T follicular helper cell (primary cell): ENCODE measurements at regions not wholly inside any gene's neighbourhood (a gene's known extent, or its start where the extent isn't known, plus 50 kb on each side); places are given as distances from the start of the nearest gene placed in this dataset.

Experiments used
- DNase-seq: peaks from one replicate; pipeline ENCODE4 v3.0.0-alpha.2; 2020; ENCODE audit warnings: low read depth

DNA sequence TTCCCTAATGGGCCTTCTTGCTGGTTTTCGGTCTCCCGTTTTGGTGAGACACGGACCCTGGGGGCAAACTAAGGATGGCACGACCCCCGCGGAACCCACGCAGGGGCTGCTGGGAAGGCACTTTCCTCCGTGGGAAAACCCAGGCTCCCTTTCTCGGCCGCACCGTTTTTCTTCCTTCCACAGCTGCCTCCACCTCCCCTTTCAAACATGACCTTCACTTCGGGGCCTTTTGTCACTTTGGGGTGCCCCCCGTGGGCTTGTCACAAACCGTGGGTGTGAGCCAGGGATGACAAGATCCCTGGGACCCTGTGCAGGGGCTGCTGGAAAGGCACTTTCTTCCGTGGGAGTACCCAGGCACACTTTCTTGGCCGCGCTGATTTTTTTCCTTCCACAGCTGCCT, 268.7 kb downstream of the ALG10 start:
- DNase-seq = no peak

DNA sequence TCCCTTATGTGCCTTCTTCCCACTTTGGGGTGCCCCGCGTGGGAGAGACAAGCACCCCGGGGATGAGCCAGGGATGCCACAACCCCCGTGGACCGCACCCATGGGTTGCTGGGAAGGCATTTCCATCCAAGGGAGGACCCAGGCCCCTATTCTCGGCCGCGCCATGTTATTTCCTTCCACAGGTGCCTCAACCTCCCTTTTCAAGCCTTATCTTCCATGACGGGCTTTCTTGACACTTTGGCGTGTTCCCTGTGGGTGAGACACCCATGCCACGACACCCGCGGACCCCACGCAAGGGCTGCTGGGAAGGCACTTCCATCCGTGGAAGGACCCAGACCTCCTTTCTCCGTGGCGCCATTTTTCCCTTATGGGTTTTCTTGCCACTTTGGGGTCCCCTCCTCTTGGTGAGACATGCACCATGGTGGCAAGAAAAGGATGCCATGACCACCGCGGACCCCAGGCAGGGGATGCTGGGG, 269.2 kb downstream of the ALG10 start:
- no peak for DNase-seq

DNA sequence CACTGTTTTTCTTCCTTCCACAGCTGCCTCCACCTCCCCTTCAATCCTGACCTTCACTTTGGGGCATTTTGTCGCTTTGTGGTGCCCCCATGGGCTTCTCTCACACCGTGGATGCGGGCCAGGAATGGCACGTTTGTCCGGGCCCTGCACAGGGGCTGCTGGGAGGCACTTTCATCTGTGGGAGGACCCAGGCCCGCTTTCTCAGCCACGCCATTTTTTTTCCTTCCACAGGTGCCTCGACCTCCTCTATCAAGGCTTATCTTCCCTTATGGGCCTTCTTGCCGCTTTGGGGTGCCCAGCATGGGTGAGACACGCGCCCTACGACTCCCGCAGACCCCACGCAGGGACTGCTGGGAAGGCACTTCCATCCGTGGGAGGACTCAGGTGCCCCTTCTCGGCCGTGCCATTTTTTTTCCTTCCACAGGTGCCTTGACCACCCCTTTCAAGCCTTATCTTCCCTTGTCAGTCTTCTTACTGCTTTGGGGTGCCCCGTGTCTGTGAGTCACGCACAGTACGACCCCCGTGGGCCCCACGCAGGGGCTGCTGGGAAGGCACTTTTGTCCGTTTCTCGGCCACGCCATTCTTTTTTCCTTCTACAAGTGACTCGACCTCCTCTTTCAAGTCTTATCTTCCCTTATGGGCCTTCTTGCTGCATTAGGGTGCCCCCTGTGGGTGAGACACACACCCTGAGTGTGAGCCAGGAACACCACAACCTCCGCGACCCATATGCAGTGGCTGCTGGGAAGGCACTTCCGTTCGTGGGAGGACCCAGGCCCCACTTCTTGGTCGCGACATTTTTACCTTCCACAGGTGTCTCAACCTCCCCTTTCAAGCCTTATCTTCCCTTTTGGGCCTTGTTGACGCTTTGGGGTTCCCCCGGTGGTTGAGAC, 270.7 kb downstream of the ALG10 start:
- no peak for DNase-seq

DNA sequence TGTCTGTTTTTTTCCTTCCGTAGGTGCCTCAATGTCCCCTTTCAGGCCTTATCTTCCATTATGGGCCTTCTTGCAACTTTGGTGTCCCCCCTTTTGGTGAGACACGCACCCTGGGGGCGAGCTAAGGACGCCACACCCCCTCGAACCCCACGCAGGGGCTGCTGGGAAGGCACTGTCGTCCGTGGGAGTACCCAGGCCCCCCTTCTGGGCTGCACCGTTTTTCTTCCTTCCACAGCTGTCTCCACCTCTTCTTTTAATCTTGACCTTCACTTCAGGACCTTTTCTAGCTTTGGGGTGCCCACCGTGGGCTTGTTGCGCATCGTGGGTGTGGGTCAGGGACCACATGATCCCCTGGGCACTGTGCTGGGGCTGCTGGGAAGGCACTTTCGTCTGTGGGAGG, 271.8 kb downstream of the ALG10 start:
- no peak for DNase-seq

DNA sequence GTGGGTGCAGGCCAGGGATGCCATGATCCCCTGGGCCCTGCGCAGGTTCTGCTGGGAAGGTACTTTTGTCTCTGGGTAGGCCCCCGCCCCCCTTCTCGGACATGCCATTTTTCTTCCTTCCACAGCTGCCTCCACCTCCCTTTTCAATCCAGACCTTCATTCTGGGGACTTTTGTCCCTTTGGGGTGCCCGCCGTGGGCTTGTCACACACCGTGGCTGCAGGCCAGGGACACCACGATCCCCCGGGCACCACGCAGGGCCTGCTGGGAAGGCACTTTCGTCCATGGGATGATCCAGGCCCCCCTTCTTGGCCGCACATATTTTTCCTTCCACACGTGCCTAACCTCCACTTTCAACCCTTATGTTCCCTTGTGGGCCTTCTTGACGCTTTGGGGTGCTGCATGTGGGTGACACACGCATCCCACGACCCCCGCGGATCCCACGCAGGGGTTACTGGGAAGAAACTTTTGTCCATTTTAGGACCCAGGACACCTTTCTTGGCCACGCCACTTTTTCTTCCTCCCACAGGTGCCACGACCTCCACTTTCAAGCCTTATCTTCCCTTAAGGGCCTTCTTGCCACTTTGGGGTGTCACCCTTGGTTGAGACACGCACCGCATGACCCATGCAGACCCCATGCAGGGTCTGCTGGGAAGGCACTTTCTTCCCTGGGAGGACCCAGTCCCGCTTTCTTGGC, 272.5 kb downstream of the ALG10 start:
- no peak for DNase-seq

DNA sequence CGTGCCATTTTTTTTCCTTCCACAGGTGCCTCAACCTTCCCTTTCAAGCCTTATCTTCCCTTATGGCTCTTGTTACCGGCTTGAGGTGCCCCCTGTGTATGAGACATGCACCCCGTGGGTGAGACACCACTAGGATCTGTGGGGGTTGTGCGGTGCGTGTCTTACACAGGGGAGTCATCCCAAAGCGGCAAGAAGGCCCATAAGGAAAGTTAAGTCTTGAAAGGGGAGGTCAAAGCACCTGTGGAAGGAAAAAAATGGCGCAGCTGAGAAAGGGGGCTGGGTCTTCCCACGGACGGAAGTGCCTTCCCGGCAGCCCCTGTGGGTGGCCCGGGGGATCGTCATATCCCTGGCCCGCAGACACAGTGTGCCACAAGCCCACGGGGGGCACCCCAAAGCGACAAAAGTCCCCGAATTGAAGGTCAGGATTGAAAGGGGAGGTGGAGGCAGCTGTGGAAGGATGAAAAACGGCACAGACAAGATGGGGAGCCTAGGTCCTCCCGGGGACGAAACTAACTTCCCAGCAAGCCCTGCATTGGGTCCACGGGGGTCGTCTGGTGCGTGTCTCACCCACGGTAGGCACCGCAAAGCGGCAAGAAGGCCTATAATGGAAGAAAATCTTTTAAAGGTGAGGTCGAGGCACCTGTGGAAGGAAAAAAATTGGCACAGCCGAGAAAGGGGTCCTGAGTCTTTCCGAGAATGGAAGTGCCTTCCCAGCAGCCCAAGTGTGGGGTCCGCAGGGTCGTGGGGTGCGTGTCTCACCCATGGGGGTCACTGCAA, 273.3 kb downstream of the ALG10 start:
- DNase-seq = no peak

DNA sequence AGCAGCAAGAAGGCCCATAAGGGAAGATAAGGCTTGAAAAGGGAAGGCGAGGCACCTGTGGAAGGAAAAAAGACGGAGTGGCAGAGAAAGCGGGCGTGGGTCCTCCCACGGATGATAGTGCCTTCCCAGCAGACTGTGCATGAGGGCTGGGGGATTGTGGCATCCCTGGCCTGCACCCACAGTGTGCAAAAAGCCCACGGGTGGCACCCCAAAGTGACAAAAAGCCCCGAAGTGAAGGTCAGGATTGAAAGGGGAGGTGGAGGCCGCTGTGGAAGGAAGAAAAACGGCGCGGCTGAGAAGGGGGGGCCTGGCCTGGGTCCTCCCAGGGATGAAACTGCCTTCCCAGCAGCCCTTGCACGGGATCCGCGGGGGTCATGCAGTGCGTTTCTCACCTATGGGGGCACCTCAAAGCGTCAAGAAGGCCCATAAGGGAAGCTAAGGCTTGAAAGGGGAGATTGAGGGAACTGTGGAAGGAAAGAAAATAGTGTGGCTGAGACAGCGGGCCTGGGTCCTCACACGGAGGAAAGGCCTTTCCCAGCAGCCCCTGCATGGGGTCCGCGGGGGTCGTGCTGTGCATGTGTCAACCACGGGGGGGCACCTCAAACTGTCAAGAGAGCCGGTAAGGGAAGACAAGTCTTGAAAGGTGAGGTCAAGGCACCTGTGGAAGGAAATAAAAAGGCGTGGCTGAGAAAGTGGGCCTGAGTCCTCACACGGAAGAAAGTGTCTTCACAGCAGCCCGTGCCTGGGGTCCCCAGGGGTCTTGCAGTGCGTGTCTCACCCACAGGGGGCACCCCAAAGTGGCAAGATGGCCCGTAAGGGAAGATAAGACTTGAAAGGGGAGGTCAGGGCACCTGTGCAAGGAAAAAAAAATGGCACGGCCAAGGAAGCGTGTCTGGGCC, 274.1 kb downstream of the ALG10 start:
- no peak for DNase-seq

DNA sequence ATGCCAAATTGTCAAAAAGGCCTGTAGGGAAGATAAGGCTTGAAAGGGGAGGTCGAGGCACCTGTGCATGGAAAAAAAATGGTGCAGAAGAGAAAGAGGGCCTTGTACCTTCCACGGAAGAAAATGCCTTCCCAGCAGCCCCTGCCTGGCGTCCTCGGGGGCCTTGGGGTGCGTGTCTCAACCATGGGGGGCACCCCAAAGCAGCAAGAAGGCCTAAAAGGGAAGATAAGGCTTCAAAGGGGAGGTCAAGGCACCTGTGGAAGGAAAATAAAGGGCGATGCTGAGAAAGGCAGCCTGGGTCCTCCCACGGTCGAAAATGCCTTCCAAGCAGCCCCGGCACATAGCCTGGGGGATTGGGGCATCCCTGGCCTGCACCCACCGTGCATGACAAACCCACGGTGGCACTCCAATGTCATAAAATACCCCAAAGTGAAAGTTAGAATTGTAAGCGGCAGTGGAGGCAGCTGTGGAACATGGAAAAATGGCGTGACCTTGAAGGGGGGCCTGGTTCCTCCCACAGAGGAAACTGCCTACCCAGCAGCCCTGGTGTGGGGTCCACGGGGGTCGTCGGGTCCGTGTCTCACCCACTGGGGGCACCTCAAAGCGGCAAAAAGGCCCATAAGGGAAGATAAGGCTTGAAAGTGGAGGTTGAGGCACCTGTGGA, 275.0 kb downstream of the ALG10 start:
- no peak for DNase-seq

DNA sequence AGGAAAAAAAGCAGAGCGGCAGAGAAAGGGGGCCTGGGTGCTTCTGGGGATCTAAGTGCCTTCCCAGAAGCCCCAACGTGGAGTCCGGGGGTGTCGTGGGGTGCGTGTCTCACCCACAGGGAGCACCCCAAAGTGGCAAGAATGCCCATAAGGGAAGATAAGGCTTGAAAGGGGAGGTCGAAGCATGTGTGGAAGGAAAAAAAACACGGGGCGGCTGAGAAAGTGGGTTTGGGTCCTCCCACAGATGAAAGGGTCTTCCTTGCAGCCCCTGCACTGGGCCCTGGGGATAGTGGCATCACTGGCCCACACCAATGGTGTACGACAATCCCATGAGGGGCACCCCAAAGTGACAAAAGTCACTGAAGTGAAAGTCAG, 275.5 kb downstream of the ALG10 start:
- DNase-seq = no peak

DNA sequence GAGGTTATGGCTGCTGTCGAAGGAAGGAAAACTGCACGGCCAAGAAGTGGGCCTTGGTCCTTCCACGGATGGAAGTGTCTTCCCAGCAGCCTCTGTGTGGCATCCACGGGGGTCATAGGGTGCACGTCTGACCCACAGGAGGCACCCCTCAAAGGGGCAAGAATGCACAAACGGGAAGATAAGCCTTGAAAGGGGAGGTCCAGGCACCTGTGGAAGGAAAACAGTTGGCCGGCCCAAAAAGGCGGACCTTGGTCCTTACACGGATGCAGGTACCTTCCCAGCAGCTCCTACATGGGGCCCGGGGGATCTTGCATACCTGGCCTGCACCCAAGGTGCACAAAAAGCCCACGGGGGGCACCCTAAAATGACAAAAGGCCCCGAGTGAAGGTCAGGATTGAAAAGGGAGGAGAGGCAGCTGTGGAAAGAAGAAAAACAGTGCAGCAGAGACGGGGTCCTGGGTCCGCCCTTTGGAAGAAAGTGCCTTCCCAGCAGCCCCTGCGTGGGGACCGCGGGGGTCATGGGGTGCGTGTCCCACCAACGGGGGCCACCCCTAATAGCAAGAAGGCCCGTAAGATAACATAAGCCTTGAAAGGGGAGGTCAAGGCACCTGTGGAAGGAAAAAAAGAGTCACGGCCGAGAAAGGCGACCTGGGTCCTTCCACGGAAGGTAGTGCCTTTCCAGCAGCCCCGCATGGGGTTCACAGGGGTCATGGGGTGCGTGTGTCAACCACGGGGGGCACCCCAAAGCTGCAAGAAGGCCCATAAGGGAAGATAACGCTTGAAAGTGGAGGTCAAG, 276.1 kb downstream of the ALG10 start:
- no peak for DNase-seq

DNA sequence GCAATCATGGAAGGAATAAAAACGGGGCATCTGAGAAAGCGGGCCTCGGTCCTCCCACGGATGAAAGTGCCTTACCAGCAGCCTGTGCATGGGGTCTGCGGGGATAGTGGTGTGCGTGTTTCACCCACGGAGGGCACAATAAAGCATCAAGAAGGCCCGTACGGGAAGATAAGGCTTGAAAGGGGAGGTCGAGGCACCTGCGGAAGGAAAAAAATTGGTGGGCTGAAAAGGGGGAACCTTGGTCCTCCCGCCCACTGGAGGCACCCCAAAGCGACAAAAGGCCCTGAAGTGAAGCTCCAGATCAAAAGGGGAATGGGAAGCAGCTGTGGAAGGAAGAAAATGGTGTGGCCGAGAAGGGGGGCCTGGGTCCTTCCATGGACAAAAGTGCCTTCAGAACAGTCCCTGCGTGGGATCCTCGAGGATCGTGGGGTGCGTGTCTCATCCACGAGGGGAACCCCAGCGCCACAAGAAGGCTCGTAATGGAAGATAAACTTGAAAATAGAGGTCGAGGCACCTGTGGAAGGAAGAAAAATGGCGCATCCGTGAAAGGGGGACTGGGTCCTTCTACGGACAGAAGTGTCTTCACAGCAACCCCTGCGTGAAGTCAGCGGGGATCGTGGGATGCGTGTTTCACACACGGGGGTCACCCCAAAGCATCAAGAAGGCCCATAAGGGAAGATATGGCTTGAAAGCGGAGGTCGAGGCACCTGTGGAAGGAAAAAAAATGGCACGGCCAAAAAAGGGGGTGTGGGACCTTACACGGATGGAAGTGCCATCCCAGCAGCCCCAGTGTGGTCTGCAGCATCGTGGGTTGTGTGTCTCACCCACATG, 276.9 kb downstream of the ALG10 start:
- DNase-seq = no peak

DNA sequence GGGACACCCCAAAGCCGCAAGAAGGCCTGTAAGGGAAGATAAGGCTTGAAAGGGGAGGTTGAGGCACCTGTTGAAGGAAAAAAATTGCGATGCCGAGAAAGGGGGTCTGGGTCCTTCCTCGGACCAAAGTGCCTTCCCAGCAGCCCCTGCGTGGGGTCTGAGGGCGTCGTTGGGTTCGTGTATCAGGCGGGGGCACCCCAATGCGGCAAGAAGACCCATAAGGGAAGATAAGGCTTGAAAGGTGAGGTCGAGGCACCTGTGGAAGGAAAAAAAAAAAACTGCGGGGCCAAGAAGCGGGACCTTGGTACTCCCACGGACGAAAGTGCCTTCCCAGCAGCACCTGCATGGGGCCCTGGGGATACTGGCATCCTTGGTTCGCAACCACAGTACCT, 277.5 kb downstream of the ALG10 start:
- DNase-seq = no peak

DNA sequence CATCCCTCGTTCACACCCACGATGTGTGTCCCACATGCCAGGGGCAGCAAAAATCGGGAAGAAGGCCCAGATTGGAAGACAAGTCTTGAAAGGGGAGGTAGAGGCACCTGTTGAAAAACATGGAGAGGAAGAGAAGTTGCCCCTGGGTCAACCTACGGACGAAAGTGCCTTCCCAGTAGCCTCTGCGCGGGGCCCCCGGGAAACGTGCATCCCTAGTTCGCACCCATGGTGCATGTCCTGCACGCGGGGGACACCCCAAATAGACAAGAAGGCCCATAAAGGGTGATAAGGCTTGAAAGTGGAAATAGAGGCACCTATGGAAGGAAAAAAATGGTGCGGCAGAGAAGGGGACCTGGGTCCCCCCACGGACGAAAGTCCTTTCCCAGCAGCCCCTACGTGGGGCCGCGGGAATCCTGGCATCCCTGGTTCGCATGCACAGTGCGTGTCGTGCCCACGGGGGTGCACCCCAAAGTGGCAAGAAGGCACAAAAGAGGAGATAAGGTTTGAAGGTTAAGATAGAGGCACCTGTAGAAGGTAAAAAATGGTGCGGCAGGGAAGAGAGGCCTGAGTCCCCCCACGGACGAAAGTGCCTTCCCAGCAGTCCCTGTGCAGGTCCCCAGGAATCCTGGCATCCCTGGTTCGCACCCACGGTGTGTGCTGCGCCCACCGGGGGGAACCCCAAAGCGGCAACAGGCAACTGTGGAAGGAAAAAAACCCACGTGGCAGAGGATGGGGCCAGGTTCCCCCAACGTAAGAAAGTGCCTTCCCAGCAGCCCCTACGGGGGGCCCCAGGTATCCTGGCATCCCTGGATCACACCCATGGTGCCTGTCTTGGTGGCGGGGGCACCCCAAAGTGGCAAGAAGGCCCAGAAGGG, 278.3 kb downstream of the ALG10 start:
- DNase-seq = no peak

DNA sequence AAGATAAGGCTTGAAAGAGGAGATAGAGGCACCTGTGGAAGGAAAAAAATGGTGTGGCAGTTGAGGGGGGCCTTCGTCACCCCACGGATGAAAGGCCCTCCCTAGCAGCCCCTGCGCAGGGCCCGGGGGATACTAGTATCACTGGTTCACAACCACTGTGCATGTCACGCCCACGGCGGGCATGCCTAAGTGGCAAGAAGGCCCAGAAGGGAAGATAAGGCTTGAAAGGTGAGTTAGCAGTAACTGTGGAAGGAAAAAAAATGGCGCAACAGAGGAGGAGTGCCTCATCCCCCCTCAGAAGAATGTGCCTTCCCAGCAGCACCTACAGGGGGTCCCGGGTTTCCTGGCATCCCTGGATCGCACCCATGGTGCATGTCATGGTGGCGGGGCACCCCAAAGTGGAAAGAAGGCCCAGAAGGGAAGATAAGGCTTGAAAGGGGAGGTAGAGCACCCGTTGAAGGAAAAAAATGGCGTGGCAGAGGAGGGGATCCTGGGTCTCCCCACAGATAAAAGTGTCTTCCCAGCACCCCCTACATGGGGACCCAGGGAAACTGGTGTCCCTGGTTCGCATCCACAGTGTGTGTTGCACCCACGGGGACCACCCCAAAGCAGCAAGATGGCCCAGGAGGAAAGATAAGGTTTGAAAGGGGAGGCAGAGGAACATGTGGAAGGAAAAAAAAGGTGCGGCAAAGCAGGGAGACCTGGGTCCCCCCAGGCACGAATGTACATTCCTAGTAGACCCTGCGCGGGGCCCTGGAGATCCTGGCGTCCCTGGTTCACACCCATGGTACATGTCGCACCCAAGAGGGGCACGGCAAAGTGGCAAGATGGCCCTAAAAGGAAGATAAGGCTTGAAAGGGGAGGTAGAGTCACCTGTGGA, 279.2 kb downstream of the ALG10 start:
- DNase-seq = no peak

DNA sequence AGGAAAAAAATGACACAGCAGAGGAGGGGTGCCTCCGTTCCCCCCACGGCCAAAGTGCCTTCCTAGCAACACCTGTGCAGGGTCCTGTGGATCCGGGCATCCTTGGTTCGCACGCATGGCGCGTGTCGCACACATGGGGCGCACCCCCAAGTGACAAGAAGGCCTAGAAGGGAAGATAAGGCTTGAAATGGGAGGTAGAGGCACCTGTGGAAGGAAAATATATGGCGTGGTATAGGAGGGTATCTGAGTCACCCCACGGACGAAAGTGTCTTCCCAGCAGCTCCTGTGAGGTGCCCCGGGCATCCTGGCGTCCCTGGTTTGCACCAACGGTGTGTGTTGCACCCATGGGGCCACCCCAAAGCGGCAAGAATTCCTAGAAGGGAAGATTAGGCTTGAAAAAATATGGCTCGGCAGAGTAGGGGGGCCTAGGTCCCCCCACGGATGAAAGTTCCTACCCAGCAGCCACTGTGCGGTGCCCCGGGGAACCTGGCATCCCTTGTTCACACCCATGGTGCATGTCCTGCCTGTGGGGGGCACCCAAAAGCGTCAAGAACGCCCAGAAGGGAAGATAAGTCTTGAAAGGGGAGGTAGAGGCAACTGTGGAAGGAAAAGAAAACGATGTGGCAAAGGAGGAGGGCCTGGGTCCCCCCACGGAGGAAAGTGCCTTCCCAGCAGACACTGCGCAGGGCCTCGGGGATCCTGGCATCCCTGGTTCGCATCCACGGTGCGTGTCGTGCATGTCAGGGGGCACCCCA, 280.0 kb downstream of the ALG10 start:
- DNase-seq = no peak

DNA sequence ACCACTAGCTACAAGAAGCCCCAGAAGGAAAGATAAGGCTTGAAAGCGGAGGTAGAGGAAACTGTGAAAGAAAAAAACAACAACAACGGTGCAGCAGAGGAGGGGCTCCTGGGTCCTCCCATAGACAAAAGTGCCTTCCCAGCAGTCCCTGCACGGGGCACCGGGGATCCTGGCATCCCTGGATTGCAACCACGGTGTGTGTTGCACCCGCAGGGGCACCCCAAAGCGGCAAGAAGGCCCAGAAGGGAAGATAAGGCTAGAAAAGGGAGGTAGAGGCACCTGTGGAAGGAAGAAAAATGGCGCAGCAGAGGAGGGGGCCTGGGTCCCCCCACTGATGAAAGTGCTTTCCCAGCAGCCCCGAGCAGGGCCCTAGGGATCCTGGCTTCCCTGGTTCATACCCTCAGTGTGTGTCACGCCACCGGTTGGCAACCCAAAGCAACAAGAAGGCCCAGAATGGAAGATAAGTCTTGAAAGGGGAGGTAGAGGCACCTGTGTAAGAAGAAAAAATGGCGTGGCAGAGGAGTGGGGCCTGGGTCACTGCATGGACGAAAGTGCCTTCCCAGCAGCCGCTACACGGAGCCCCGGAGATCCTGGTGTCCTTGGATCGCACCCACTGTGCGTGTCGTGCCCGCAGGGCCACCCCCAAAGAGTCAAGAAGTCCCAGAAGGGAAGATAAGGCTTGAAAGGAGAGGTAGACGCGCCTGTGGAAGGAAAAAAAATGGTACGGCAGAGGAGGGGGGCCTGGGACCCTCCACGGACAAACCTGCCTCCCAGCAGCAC, 281.0 kb downstream of the ALG10 start:
- no peak for DNase-seq
